Urothelium cell line (cell line): ENCODE measurements at regions not wholly inside any gene's neighbourhood (a gene's known extent, or its start where the extent isn't known, plus 50 kb on each side); places are given as distances from the start of the nearest gene placed in this dataset.
A peak's percentile ranks its signal among the peaks of the same experiment; 100 is the strongest.

Experiments
- DNase-seq: peaks from one replicate; pipeline ENCODE4 v3.0.0; 2011; ENCODE audit warnings: low spot score, mixed read lengths
- FAIRE-seq: peaks from 2 replicates; lab custom pipeline; 2011; peaks lifted over from hg19 to GRCh38; lab: Jason Lieb, UNC

GRCh38 chr5:20494706-20495105 is 506.7 kb upstream of the CDH18 start:
- FAIRE-seq (no peak), DNase-seq (no peak)

GRCh38 chr5:20486826-20487225 is 498.8 kb upstream of the CDH18 start:
- DNase-seq (no peak), FAIRE-seq (no peak)

- DNase-seq (no peak), FAIRE-seq (no peak)
Observed at GRCh38 chr5:20476016-20476415, 488.0 kb upstream of the CDH18 start.

- DNase-seq, result no peak
- FAIRE-seq, result no peak
Observed at GRCh38 chr5:20470997-20471396, 483.0 kb upstream of the CDH18 start.

- FAIRE-seq (no peak), DNase-seq (no peak)
Observed at GRCh38 chr5:20469792-20470191, 481.8 kb upstream of the CDH18 start.

- DNase-seq (no peak), FAIRE-seq (no peak)
Observed at GRCh38 chr5:20469390-20469789, 481.4 kb upstream of the CDH18 start.

GRCh38 chr5:20466512-20466911 is 478.5 kb upstream of the CDH18 start:
- DNase-seq (no peak), FAIRE-seq (no peak)

- FAIRE-seq, result no peak
Observed at GRCh38 chr5:20463206-20463605, 475.2 kb upstream of the CDH18 start.

GRCh38 chr5:20446121-20446520 is 458.1 kb upstream of the CDH18 start:
- peak; percentile 16 for DNase-seq
- no peak for FAIRE-seq

More at GRCh38 chr5:20463206-20463605, 475.2 kb upstream of the CDH18 start:
- DNase-seq, result no peak

GRCh38 chr5:20445326-20445860 is 457.4 kb upstream of the CDH18 start:
- DNase-seq (no peak), FAIRE-seq (no peak)

- no peak for FAIRE-seq
Observed at GRCh38 chr5:20434786-20435185, 446.8 kb upstream of the CDH18 start.

GRCh38 chr5:20420991-20421595 is 433.1 kb upstream of the CDH18 start:
- DNase-seq (no peak), FAIRE-seq (no peak)

More at GRCh38 chr5:20434786-20435185, 446.8 kb upstream of the CDH18 start:
- DNase-seq, result no peak
